Islet of Langerhans (tissue), 1 donor: ENCODE measurements at regions not wholly inside any gene's neighbourhood (a gene's known extent, or its start where the extent isn't known, plus 50 kb on each side); places are given as distances from the start of the nearest gene placed in this dataset.

Experiments
- FAIRE-seq: peaks from one replicate; lab custom pipeline; 2011; peaks lifted over from hg19 to GRCh38; lab: Jason Lieb, UNC

- no peak for FAIRE-seq
Measured at GRCh38 chr12:88371416-88372183, 208.7 kb downstream of the KITLG start.

GRCh38 chr12:88375306-88376305, 204.7 kb downstream of the KITLG start:
- FAIRE-seq: no peak

- no peak for FAIRE-seq
Measured at GRCh38 chr12:88377973-88378372, 202.3 kb downstream of the KITLG start.

GRCh38 chr12:88381466-88381865, 198.8 kb downstream of the KITLG start:
- no peak for FAIRE-seq

- FAIRE-seq: no peak
Measured at GRCh38 chr12:88383405-88383804, 196.9 kb downstream of the KITLG start.

GRCh38 chr12:88388566-88389540, 191.4 kb downstream of the KITLG start:
- no peak for FAIRE-seq

GRCh38 chr12:88390811-88391210, 189.5 kb downstream of the KITLG start:
- FAIRE-seq: no peak

GRCh38 chr12:88391556-88391955, 188.7 kb downstream of the KITLG start:
- no peak for FAIRE-seq

- no peak for FAIRE-seq
Measured at GRCh38 chr12:88393017-88393767, 187.1 kb downstream of the KITLG start.

- FAIRE-seq: no peak
Measured at GRCh38 chr12:88398031-88398430, 182.2 kb downstream of the KITLG start.

GRCh38 chr12:88399811-88400210, 180.5 kb downstream of the KITLG start:
- no peak for FAIRE-seq

- FAIRE-seq: no peak
Measured at GRCh38 chr12:88400302-88400701, 180.0 kb downstream of the KITLG start.

- FAIRE-seq: no peak
Measured at GRCh38 chr12:88401155-88401554, 179.1 kb downstream of the KITLG start.

- no peak for FAIRE-seq
Measured at GRCh38 chr12:88406905-88407304, 173.4 kb downstream of the KITLG start.

GRCh38 chr12:88408823-88409222, 171.4 kb downstream of the KITLG start:
- FAIRE-seq: no peak

- FAIRE-seq: no peak
Measured at GRCh38 chr12:88409257-88409656, 171.0 kb downstream of the KITLG start.

- no peak for FAIRE-seq
Measured at GRCh38 chr12:88411689-88412088, 168.6 kb downstream of the KITLG start.

GRCh38 chr12:88413646-88414045, 166.6 kb downstream of the KITLG start:
- no peak for FAIRE-seq

- FAIRE-seq: no peak
Measured at GRCh38 chr12:88416155-88416554, 164.1 kb downstream of the KITLG start.

- FAIRE-seq: no peak
Measured at GRCh38 chr12:88416786-88417185, 163.5 kb downstream of the KITLG start.

- peak; percentile 79 for FAIRE-seq
Measured at GRCh38 chr12:88417531-88417930, 162.7 kb downstream of the KITLG start.
